Fibroblast of lung (primary cell): ENCODE measurements at regions not wholly inside any gene's neighbourhood (a gene's known extent, or its start where the extent isn't known, plus 50 kb on each side); places are given as distances from the start of the nearest gene placed in this dataset.

Source experiments
- DNase-seq, 2 donors: peaks; one replicate each; pipeline versions ENCODE4 v3.0.0 to v3.0.0-alpha.2; 2010; ENCODE audit warnings: low read depth in 2 of 2
- H2AFZ ChIP-seq: 2 replicates; pipeline ENCODE4 v1.5.1; 2012; ENCODE audit warnings: low read length, control low read depth, inconsistent platforms
- H3K27ac ChIP-seq: 2 replicates; pipeline ENCODE4 v1.5.1; 2011; ENCODE audit warnings: low read length, control low read depth; ENCODE audit not compliant: insufficient read depth
- H3K27me3 ChIP-seq: 2 replicates; pipeline ENCODE4 v1.5.1; 2011; ENCODE audit warnings: mild to moderate bottlenecking, low read length; ENCODE audit not compliant: control insufficient read depth, insufficient read depth
- H3K36me3 ChIP-seq: 2 replicates; pipeline ENCODE4 v1.5.1; 2011; ENCODE audit warnings: low read length; ENCODE audit not compliant: control insufficient read depth, insufficient read depth
- H3K4me1 ChIP-seq: 2 replicates; pipeline ENCODE4 v1.5.1; 2011; ENCODE audit warnings: low read length; ENCODE audit not compliant: control insufficient read depth, insufficient read depth; ENCODE audit errors: extremely low read depth
- H3K4me2 ChIP-seq: 2 replicates; pipeline ENCODE4 v1.5.1; 2011; ENCODE audit warnings: low read length, control low read depth; ENCODE audit not compliant: insufficient read depth; ENCODE audit errors: extremely low read depth
- H3K4me3 ChIP-seq, 4 experiments: fragments of 200-600 bp in 1 of 4; sonication (generic) in 1 of 4; replicated peaks in 1 of 4; 2 replicates each; pipeline ENCODE4 v1.5.1; 2011 to 2016; ENCODE audit warnings: low read length in 4 of 4, low read depth in 3 of 4, mild to moderate bottlenecking in 3 of 4, control low read depth in 2 of 4, inconsistent platforms in 1 of 4, mixed read lengths in 1 of 4; ENCODE audit not compliant: insufficient read depth in 1 of 4; ENCODE audit errors: control extremely low read depth in 1 of 4
- H3K79me2 ChIP-seq: 2 replicates; pipeline ENCODE4 v1.5.1; 2012; ENCODE audit warnings: mild to moderate bottlenecking, low read length, inconsistent platforms; ENCODE audit not compliant: control insufficient read depth, insufficient read depth
- H3K9ac ChIP-seq: 2 replicates; pipeline ENCODE4 v1.5.1; 2011; ENCODE audit warnings: mild to moderate bottlenecking, low read length, control low read depth; ENCODE audit not compliant: insufficient read depth
- H3K9me3 ChIP-seq: 2 replicates; pipeline ENCODE4 v1.5.1; 2012; ENCODE audit warnings: low read depth, low read length; ENCODE audit not compliant: control insufficient read depth, insufficient read depth
- H4K20me1 ChIP-seq: 2 replicates; pipeline ENCODE4 v1.5.1; 2011; ENCODE audit warnings: low read length; ENCODE audit not compliant: control insufficient read depth, insufficient read depth; ENCODE audit errors: extremely low read depth
- EZH2 ChIP-seq: IDR thresholded peaks from 2 replicates; pipeline ENCODE4 v1.5.1; 2012; ENCODE audit warnings: low read length, control low read depth, mild to moderate bottlenecking; ENCODE audit errors: missing control alignments
- TF ChIP-seq, protein P1 (sequence below), 2 donors: IDR thresholded peaks in 1 of 2; conservative IDR thresholded peaks in 1 of 2; 1 replicate in 1 of 2; 2 replicates in 1 of 2; pipeline ENCODE4 v1.5.1; 2011 to 2012; ENCODE audit warnings: low read length in 2 of 2, control low read depth in 1 of 2, inconsistent platforms in 1 of 2, low read depth in 1 of 2, mild to moderate bottlenecking in 1 of 2

DNA sequence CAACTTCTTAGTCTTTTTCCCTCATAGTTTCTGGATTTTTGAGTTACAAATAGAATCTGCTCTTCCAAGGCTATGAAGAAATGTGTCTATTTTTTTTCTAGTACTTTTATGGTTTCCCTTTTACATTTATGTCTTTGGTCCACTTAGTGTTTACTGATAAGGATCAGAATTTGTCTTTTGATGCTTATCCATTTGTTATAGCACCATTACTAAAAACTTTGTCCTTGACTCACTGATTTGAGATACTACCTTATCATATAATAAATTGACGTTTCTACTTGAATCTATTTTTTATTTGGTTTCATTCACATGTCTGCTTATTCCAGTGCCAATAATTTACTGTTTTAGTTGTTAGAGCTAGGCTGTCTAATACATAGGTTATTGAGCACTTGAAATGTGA is 161.1 kb upstream of the DPYD start:
- H3K9me3 ChIP-seq: no peaks in the 10 kb centered on the region
- no peaks in the 10 kb centered on the region for H3K79me2 ChIP-seq
- H3K4me3 ChIP-seq: no peak overlapping the region
- TF ChIP-seq EZH2: no peak
- TF ChIP-seq, protein P1, sequence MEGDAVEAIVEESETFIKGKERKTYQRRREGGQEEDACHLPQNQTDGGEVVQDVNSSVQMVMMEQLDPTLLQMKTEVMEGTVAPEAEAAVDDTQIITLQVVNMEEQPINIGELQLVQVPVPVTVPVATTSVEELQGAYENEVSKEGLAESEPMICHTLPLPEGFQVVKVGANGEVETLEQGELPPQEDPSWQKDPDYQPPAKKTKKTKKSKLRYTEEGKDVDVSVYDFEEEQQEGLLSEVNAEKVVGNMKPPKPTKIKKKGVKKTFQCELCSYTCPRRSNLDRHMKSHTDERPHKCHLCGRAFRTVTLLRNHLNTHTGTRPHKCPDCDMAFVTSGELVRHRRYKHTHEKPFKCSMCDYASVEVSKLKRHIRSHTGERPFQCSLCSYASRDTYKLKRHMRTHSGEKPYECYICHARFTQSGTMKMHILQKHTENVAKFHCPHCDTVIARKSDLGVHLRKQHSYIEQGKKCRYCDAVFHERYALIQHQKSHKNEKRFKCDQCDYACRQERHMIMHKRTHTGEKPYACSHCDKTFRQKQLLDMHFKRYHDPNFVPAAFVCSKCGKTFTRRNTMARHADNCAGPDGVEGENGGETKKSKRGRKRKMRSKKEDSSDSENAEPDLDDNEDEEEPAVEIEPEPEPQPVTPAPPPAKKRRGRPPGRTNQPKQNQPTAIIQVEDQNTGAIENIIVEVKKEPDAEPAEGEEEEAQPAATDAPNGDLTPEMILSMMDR (conservative IDR thresholded peaks at IDR 0.05 in 1 of 2, IDR thresholded peaks at IDR 0.05 in 1 of 2; ENCODE audit: low read depth in 1 of 2, low read length in 2 of 2): no peak
- H2AFZ ChIP-seq: no peak overlapping the region
- no peak overlapping the region for H3K4me2 ChIP-seq
- no peaks in the 10 kb centered on the region for H3K36me3 ChIP-seq
- H3K9ac ChIP-seq: no peak overlapping the region
- no peak overlapping the region for H3K27ac ChIP-seq
- peaks cover 7% of the 10 kb centered on the region for H3K4me1 ChIP-seq
- DNase-seq: no peak
- no peaks in the 10 kb centered on the region for H4K20me1 ChIP-seq
- no peaks in the 10 kb centered on the region for H3K27me3 ChIP-seq

DNA sequence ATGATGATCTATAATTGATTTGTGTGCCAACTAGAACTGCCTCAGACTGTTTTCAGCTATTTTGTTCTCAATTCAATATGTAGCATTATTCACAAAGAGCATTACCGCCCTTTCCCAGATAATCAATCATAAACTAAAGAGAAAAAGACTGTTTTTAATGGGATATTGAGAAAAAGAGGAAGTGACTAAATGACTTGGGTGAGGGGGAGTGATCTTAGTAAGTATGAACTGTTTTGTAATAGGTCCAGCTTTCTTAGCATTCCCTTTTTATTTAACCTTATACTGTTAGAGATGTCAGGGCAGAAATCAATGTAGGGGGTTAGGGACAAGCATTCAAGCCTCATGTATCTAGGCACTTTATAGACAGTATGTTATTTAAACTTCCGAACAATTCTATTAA is 157.8 kb upstream of the DPYD start:
- H3K4me2 ChIP-seq: no peak overlapping the region
- H3K4me1 ChIP-seq: peaks cover 3% of the 10 kb centered on the region
- H3K36me3 ChIP-seq: no peaks in the 10 kb centered on the region
- no peak for TF ChIP-seq EZH2
- TF ChIP-seq, protein P1 (conservative IDR thresholded peaks at IDR 0.05 in 1 of 2, IDR thresholded peaks at IDR 0.05 in 1 of 2; ENCODE audit: low read depth in 1 of 2, low read length in 2 of 2): no peak
- H3K4me3 ChIP-seq: no peak overlapping the region
- H2AFZ ChIP-seq: no peak overlapping the region
- DNase-seq: peak; percentile 22 to 26
- no peaks in the 10 kb centered on the region for H4K20me1 ChIP-seq
- H3K9ac ChIP-seq: no peak overlapping the region
- H3K9me3 ChIP-seq: no peaks in the 10 kb centered on the region
- H3K27ac ChIP-seq: no peak overlapping the region
- H3K27me3 ChIP-seq: no peaks in the 10 kb centered on the region
- no peaks in the 10 kb centered on the region for H3K79me2 ChIP-seq

DNA sequence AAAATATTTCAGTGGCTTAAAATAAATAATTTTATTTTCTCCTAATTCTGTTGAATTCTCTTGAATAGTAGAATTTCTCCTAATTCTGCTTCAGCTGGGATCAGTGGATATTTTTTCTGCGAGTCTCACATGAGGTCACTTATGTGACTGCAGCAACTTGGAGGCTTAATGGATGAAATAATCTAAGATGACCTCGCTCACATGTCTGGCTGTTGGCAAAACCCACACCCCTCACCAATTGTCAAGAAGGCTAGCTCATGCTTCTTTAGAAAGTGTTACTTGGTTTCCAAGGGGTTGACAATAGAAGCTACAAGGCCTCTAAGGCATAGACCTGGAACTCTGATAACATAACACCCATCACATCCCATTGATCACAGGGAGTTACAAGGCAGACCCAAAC is 156.9 kb upstream of the DPYD start:
- Histone ChIP-seq H3K4me3 (no peak overlapping the region), H3K9ac (no peak overlapping the region), H3K36me3 (no peaks in the 10 kb centered on the region), H3K79me2 (no peaks in the 10 kb centered on the region), H3K27ac (no peak overlapping the region), H3K27me3 (no peaks in the 10 kb centered on the region), H3K4me1 (peaks cover 3% of the 10 kb centered on the region), H3K9me3 (no peaks in the 10 kb centered on the region), H4K20me1 (no peaks in the 10 kb centered on the region), H3K4me2 (no peak overlapping the region), H2AFZ (peak overlapping the region; percentile 31)
- TF ChIP-seq, protein P1 (conservative IDR thresholded peaks at IDR 0.05 in 1 of 2, IDR thresholded peaks at IDR 0.05 in 1 of 2; ENCODE audit: low read depth in 1 of 2, low read length in 2 of 2): no peak
- no peak for TF ChIP-seq EZH2
- DNase-seq: peak in 1 of 2 donors; percentile 44
